ENCODE measurements at regions not wholly inside any gene's neighbourhood (a gene's known extent, or its start where the extent isn't known, plus 50 kb on each side); places are given as distances from the start of the nearest gene placed in this dataset.

DNA sequence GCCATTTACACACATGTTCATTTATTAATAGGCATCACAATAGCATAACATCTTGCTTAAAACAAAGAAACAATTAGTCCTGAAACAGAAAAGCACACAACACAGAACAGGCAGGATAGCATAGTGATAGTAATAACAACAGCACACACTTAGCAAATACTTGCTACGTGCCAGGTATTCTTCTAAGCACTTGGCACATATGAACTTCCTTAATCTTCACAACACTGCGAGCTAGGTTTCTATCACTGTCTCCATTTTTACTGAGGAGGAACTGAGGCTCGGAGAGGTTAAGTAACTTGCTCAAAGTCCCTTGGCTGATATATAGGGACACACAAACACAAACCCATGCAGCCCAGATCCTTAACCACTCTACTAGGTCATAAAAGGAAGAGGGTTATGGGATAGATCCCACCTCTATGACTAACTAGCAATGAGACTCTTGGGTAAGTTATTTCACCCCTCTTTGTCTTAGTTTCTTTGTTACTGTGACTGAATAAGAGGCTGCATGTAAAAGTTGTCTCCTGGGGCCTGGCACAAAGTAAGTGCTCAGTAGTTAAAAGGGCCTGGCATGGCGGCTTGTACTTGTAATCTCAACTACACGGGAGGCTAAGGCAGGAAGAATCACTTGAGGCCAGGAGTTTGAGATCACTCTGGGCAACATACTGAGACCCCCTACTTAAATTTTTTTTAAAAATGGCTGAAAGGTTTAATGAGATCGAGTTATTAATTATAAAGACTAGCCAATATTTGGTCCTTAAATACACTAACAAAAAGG lies 181.0 kb upstream of the RHOBTB1 start:
- no peak for TF ChIP-seq CTCF (IDR thresholded peaks at IDR 0.05; ENCODE audit: low read depth, low read length, missing input control)
- TF ChIP-seq, protein P1, sequence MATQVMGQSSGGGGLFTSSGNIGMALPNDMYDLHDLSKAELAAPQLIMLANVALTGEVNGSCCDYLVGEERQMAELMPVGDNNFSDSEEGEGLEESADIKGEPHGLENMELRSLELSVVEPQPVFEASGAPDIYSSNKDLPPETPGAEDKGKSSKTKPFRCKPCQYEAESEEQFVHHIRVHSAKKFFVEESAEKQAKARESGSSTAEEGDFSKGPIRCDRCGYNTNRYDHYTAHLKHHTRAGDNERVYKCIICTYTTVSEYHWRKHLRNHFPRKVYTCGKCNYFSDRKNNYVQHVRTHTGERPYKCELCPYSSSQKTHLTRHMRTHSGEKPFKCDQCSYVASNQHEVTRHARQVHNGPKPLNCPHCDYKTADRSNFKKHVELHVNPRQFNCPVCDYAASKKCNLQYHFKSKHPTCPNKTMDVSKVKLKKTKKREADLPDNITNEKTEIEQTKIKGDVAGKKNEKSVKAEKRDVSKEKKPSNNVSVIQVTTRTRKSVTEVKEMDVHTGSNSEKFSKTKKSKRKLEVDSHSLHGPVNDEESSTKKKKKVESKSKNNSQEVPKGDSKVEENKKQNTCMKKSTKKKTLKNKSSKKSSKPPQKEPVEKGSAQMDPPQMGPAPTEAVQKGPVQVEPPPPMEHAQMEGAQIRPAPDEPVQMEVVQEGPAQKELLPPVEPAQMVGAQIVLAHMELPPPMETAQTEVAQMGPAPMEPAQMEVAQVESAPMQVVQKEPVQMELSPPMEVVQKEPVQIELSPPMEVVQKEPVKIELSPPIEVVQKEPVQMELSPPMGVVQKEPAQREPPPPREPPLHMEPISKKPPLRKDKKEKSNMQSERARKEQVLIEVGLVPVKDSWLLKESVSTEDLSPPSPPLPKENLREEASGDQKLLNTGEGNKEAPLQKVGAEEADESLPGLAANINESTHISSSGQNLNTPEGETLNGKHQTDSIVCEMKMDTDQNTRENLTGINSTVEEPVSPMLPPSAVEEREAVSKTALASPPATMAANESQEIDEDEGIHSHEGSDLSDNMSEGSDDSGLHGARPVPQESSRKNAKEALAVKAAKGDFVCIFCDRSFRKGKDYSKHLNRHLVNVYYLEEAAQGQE (IDR thresholded peaks at IDR 0.05): no peak

All from liver (tissue), 2 donors.